ENCODE measurements at regions not wholly inside any gene's neighbourhood (a gene's known extent, or its start where the extent isn't known, plus 50 kb on each side); places are given as distances from the start of the nearest gene placed in this dataset.

DNA sequence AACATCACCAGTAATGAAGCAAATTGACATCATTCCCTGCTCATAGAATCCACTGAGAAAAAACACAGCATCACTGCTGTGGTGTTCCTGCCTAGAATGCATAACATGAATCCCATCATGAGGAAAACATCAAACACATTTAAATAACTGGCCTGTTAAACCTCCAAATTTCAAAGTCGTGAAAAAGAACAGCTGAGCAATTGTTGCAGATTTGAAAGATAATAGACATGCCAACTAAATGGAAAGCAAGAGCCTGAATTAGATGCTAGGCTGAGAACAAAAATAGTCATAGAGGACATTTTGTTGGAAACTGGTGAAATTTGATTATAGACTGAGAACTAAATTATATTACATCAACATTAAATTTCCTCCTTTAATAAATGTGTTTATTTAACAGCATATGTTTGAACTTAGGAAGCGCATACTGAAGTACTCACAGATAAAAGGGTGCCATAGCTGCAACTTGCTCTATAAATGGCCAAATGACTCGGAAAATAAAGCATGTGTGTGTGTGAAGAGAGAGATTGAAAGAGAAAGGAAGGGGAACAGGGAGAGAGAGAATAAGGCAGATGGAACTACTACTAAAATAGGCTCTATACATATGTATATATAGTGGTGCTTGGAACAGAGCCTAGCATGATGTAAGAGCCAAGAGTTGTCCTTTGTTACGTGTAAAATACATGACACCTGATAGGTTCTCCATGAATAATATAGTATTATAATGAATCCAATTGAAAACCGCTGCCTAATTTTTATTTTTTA, 305.0 kb upstream of the MON1B start:
- TF ChIP-seq POLR2AphosphoS5 (IDR thresholded peaks at IDR 0.05; ENCODE audit: low read depth, low read length) = no peak
- no peak for TF ChIP-seq POLR2A (IDR thresholded peaks at IDR 0.05; ENCODE audit: low read depth, low read length)
